GM13976 (cell line): ENCODE measurements at regions not wholly inside any gene's neighbourhood (a gene's known extent, or its start where the extent isn't known, plus 50 kb on each side); places are given as distances from the start of the nearest gene placed in this dataset.

Experiments
- DNase-seq: peaks from one replicate; pipeline ENCODE4 v3.0.0; 2012; ENCODE audit warnings: low spot score
- in situ Hi-C: fragments of 300-500 bp; cut with MboI; formaldehyde crosslinking; loops from one replicate; pipeline ENCODE4 v1.12.0; 2022; ENCODE audit warnings: low sequenced_read_pairs, mixed read lengths, inconsistent platforms; ENCODE audit not compliant: unreplicated experiment
- TF ChIP-seq, protein P1 (sequence below): IDR thresholded peaks from 2 replicates; pipeline ENCODE4 v1.5.1; 2012; ENCODE audit warnings: borderline replicate concordance, mild to moderate bottlenecking; ENCODE audit not compliant: insufficient read depth; ENCODE audit errors: extremely low read depth, missing control alignments, control extremely low read depth

DNA sequence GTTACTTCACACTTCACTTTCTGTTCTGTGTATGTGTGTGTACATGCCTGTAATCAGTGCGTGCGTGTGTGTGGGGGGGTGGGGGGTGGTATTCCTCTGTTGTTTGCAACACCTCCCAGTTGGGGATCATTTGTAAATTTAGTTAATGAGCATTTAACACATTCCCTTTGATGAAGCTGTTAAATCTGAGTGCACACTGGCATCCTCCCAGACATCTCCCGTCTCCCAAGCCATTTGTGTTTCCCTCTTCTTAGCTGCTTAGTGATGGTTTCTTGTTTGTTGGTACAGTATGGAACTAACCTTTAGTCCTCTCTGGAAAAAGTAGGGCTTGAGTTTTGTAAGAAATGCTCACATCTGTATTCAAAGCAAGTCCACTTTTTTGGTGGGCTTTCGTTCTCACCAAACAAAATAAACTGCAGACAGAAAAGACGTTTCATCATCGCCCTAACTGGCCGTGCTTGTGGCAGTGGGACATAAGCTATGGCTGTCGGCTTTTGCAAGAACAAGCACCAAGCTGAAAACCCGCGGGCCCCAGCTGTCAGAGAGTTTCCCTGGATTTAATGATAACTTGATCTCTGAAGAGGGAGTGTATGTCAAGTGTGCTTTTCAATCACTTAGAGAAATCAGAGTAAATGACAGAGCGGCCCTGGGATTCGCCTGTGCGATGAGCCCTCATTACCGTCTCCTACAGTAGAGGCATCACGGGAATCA is 54.9 kb upstream of the SASH1 start:
- in situ Hi-C loops, result no loop called here
- TF ChIP-seq, protein P1, sequence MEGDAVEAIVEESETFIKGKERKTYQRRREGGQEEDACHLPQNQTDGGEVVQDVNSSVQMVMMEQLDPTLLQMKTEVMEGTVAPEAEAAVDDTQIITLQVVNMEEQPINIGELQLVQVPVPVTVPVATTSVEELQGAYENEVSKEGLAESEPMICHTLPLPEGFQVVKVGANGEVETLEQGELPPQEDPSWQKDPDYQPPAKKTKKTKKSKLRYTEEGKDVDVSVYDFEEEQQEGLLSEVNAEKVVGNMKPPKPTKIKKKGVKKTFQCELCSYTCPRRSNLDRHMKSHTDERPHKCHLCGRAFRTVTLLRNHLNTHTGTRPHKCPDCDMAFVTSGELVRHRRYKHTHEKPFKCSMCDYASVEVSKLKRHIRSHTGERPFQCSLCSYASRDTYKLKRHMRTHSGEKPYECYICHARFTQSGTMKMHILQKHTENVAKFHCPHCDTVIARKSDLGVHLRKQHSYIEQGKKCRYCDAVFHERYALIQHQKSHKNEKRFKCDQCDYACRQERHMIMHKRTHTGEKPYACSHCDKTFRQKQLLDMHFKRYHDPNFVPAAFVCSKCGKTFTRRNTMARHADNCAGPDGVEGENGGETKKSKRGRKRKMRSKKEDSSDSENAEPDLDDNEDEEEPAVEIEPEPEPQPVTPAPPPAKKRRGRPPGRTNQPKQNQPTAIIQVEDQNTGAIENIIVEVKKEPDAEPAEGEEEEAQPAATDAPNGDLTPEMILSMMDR, result no peak
- no peak for DNase-seq

DNA sequence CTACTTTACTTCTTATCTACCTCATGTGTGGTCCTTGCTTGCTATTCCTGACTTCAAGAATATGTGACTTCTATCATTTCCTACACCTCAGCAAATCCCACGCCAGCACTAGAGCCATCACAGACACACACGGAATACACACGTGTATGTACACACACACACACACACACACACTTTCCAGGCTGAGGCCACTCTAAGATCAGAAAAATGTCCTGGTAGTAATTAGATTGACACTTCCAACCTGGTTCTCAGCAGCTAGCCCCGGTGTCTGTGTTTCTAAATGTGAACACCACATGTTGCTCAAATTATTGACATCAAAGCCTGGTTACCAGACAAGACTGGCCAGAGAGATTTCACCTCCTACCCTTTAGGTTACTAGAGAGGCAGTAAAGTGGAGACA is 54.1 kb upstream of the SASH1 start:
- in situ Hi-C loops, result no loop called here
- TF ChIP-seq, protein P1, result no peak
- DNase-seq, result no peak

DNA sequence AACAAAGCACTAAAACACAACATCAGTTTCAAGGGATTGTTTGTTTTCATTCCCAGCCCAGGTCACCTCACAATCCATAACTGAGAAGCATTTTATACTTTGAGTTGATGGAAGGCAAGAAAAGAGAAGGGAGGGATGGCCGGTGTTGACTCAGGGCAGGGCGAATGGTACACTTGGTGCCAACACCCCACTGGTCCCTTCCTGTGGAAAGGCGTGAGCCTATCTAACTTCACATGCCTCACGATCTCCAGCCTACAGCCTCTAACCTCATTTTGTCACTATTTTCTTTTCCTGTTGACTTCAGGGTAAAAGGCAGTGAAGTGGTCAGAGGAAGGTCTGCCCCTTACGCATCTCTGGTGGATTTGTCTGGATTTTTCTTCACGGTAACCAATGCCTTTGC is 53.5 kb upstream of the SASH1 start:
- in situ Hi-C loops, result no loop called here
- no peak for DNase-seq
- TF ChIP-seq, protein P1, result no peak

DNA sequence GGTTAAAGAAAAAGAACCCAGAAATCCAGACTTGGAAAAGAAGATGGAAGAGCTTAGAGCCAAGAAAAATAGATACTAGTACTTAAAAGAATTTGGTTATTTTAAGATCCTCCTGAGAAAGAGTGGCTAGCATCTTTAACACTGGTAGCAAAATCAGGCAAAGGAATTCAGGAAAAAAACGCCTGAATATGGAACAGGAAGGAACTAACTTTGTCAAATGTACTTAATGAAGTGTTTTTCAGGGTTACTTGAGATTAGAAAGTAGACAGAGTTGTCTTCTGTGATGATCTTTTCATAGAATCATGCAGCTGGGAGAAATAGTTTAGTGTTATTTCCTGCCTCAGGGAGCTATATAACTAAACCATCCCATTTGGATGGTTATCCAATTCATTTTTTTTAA is 50.8 kb upstream of the SASH1 start:
- in situ Hi-C loops, result no loop called here
- no peak for DNase-seq
- TF ChIP-seq, protein P1, result no peak
